ENCODE measurements at regions not wholly inside any gene's neighbourhood (a gene's known extent, or its start where the extent isn't known, plus 50 kb on each side); places are given as distances from the start of the nearest gene placed in this dataset.

- DNase-seq (no peak), ATAC-seq (no peak)
- Mint-ChIP-seq H3K36me3 (ENCODE audit: low read depth) (no peaks in the 10 kb centered on the region), H3K9me3 (no peaks in the 10 kb centered on the region), H3K4me3 (no peak overlapping the region), H3K27me3 (no peaks in the 10 kb centered on the region), H3K4me1 (peaks cover 4% of the 10 kb centered on the region), H3K27ac (no peak overlapping the region)
Measured at GRCh38 chrX:7204619-7205018, 56.7 kb upstream of the PUDP start.

DNA sequence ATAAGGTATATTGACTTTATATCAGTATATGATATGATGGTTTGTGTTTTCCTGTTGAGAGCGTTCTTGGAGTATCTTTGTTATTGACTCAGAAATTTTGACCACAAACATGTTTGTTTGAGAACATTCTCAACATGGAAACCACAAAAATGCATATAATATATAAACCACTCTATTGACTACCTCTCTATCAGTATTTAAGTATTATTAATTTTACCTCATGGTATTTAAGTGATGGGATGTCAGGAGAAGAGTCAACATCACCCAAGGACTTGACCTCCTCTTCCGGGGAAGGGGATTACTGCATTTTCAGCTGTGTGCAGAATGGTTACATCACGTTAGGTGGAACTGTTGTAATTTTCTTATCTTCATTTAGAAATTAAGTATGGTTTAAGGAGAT is 54.3 kb upstream of the PUDP start:
- Mint-ChIP-seq H3K4me3 (no peak overlapping the region), H3K27ac (no peak overlapping the region), H3K27me3 (no peaks in the 10 kb centered on the region), H3K9me3 (no peaks in the 10 kb centered on the region), H3K4me1 (peaks cover 4% of the 10 kb centered on the region), H3K36me3 (ENCODE audit: low read depth) (no peaks in the 10 kb centered on the region)
- DNase-seq (no peak), ATAC-seq (no peak)

GRCh38 chrX:7201496-7201895 is 53.5 kb upstream of the PUDP start:
- Mint-ChIP-seq H3K27me3 (no peaks in the 10 kb centered on the region), H3K36me3 (ENCODE audit: low read depth) (no peaks in the 10 kb centered on the region), H3K9me3 (no peaks in the 10 kb centered on the region), H3K4me3 (no peak overlapping the region), H3K4me1 (peaks cover 4% of the 10 kb centered on the region), H3K27ac (no peak overlapping the region)
- ATAC-seq (no peak), DNase-seq (no peak)

GRCh38 chrX:7198499-7198898 is 50.5 kb upstream of the PUDP start:
- DNase-seq (no peak), ATAC-seq (no peak)
- Mint-ChIP-seq H3K36me3 (ENCODE audit: low read depth) (no peaks in the 10 kb centered on the region), H3K4me3 (no peak overlapping the region), H3K4me1 (no peaks in the 10 kb centered on the region), H3K27ac (no peak overlapping the region), H3K27me3 (no peaks in the 10 kb centered on the region), H3K9me3 (no peaks in the 10 kb centered on the region)

Data from activated naive CD8-positive, alpha-beta T cell treated with anti-CD3 and anti-CD28 coated beads, Interleukin-2, amount 50 U/mL, for 24 hours (primary cell).